ENCODE measurements at regions not wholly inside any gene's neighbourhood (a gene's known extent, or its start where the extent isn't known, plus 50 kb on each side); places are given as distances from the start of the nearest gene placed in this dataset.
A peak's percentile ranks its signal among the peaks of the same experiment; 100 is the strongest.

DNA sequence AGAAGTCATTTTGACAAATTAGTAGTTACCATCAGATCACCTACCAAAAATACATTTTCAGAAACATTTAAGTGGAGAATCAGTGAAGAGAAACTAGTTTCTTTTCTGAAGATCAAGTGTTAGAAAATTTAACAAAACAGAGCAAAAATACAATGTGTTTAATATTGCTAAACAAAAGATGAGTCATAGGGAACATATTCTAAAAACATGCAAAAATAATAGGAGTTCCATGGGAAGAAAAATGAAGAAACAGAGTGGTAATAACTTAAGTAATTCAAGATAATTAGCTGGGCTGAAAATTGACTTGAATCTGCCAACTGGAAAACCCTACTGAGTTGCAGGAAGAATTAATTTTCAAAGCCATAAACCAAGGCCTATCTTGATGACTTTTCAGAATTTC is 111.5 kb upstream of the KITLG start:
- Histone ChIP-seq H3K9me3 (ENCODE audit: control insufficient read depth in 2 of 3, insufficient read depth in 1 of 3, low read length in 3 of 3) (peaks cover 0 to 4% (median 0%) of the 10 kb centered on the region in 3 donors), H3K36me3 (ENCODE audit: control insufficient read depth in 2 of 3, insufficient read depth in 3 of 3, low read length in 3 of 3) (no peaks in the 10 kb centered on the region), H3K27me3 (ENCODE audit: control insufficient read depth, insufficient read depth, low read length) (no peaks in the 10 kb centered on the region), H3K27ac (ENCODE audit: low read depth in 2 of 2, low read length in 2 of 2) (no peak overlapping the region), H3K4me3 (ENCODE audit: low read length in 3 of 3) (no peak overlapping the region), H3K9ac (ENCODE audit: low read length in 3 of 3) (no peak overlapping the region), H3K4me1 (ENCODE audit: control insufficient read depth in 2 of 3, insufficient read depth in 2 of 3, low read depth in 1 of 3, low read length in 3 of 3) (no peaks in the 10 kb centered on the region)
- DNase-seq (no peak), FAIRE-seq (no peak)
- intact Hi-C loops (cut with DNase I) = no loop called here
- TF ChIP-seq, protein P1, sequence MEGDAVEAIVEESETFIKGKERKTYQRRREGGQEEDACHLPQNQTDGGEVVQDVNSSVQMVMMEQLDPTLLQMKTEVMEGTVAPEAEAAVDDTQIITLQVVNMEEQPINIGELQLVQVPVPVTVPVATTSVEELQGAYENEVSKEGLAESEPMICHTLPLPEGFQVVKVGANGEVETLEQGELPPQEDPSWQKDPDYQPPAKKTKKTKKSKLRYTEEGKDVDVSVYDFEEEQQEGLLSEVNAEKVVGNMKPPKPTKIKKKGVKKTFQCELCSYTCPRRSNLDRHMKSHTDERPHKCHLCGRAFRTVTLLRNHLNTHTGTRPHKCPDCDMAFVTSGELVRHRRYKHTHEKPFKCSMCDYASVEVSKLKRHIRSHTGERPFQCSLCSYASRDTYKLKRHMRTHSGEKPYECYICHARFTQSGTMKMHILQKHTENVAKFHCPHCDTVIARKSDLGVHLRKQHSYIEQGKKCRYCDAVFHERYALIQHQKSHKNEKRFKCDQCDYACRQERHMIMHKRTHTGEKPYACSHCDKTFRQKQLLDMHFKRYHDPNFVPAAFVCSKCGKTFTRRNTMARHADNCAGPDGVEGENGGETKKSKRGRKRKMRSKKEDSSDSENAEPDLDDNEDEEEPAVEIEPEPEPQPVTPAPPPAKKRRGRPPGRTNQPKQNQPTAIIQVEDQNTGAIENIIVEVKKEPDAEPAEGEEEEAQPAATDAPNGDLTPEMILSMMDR (IDR thresholded peaks at IDR 0.05; ENCODE audit: borderline replicate concordance, extremely low read depth, insufficient read depth) = no peak

DNA sequence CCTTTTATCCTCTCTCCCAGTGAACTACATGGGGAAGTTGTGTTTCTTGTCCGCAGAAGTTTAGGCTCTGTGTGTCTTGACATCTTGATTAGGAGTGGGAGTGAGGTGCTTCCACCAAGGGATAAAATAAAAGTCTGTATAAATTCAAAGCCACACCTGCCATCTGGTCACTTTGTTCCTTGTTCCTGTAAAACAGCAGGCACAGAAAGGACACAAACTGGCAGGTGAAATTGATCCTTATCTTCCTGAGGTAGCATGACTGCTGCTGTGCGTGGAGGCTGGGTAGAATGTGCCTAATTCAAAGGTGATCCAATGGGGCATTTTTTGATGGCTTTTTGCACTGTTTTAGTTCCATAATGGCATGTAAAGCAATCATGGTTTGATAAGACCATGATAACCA is 104.3 kb upstream of the KITLG start:
- H3K4me3 ChIP-seq (ENCODE audit: low read length in 3 of 3) = no peak overlapping the region
- no peaks in the 10 kb centered on the region for H3K4me1 ChIP-seq (ENCODE audit: control insufficient read depth in 2 of 3, insufficient read depth in 2 of 3, low read depth in 1 of 3, low read length in 3 of 3)
- no peaks in the 10 kb centered on the region for H3K27me3 ChIP-seq (ENCODE audit: control insufficient read depth, insufficient read depth, low read length)
- intact Hi-C loops (cut with DNase I) = no loop called here
- FAIRE-seq (no peak), DNase-seq (peak in 1 of 5 donors; percentile 5)
- H3K27ac ChIP-seq (ENCODE audit: low read depth in 2 of 2, low read length in 2 of 2) = no peak overlapping the region
- no peaks in the 10 kb centered on the region for H3K9me3 ChIP-seq (ENCODE audit: control insufficient read depth in 2 of 3, insufficient read depth in 1 of 3, low read length in 3 of 3)
- TF ChIP-seq, protein P1 (IDR thresholded peaks at IDR 0.05; ENCODE audit: borderline replicate concordance, extremely low read depth, insufficient read depth) = no peak
- no peak overlapping the region for H3K9ac ChIP-seq (ENCODE audit: low read length in 3 of 3)
- no peaks in the 10 kb centered on the region for H3K36me3 ChIP-seq (ENCODE audit: control insufficient read depth in 2 of 3, insufficient read depth in 3 of 3, low read length in 3 of 3)

DNA sequence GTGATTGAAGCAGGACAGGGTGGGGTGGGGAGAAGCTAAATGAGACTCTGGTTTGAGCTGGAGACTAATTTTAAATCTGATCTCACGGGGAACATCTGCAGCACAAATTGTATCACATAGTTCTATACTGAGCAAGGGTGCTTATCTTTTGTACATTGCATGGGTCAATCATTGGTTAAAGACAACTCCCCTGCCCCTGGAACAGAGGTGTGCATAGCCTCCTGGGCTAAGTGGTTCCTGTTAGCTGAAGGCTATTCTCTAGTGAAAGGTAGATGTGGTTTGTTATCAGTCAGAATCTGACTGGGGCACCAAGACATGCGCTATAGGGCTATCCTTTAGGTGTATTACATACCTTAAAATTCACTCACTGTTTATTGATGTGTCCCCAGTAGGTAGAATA is 103.9 kb upstream of the KITLG start:
- FAIRE-seq = no peak
- no peaks in the 10 kb centered on the region for H3K27me3 ChIP-seq (ENCODE audit: control insufficient read depth, insufficient read depth, low read length)

DNA sequence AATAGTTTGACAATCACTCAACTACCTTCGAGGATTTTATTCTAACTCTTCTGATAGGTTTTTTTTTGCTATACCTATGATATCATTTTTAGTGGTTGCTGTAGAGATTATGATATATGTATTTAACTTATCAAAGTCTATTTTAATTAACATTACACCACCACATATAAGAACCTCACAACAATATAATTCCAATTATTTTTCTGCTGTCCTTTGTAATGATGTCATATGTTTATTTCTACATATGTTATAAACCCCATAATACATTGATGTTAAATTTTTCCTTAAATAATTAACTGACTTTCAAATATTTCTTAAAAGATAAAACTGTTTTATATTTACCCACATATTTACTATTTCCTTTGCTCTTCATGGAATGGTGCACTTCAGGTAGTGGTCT is 103.4 kb upstream of the KITLG start:
- no peak overlapping the region for H3K4me3 ChIP-seq (ENCODE audit: low read length in 3 of 3)
- H3K4me1 ChIP-seq (ENCODE audit: control insufficient read depth in 2 of 3, insufficient read depth in 2 of 3, low read depth in 1 of 3, low read length in 3 of 3) = no peaks in the 10 kb centered on the region
- no peaks in the 10 kb centered on the region for H3K27me3 ChIP-seq (ENCODE audit: control insufficient read depth, insufficient read depth, low read length)
- TF ChIP-seq, protein P1 (IDR thresholded peaks at IDR 0.05; ENCODE audit: borderline replicate concordance, extremely low read depth, insufficient read depth) = no peak
- FAIRE-seq = no peak
- no peak for DNase-seq
- intact Hi-C loops (cut with DNase I) = no loop called here
- no peaks in the 10 kb centered on the region for H3K9me3 ChIP-seq (ENCODE audit: control insufficient read depth in 2 of 3, insufficient read depth in 1 of 3, low read length in 3 of 3)
- H3K9ac ChIP-seq (ENCODE audit: low read length in 3 of 3) = no peak overlapping the region
- H3K27ac ChIP-seq (ENCODE audit: low read depth in 2 of 2, low read length in 2 of 2) = no peak overlapping the region
- no peaks in the 10 kb centered on the region for H3K36me3 ChIP-seq (ENCODE audit: control insufficient read depth in 2 of 3, insufficient read depth in 3 of 3, low read length in 3 of 3)

More for the DNA sequence above, 103.9 kb upstream of the KITLG start:
- TF ChIP-seq, protein P1 (IDR thresholded peaks at IDR 0.05; ENCODE audit: borderline replicate concordance, extremely low read depth, insufficient read depth) = no peak
- Histone ChIP-seq H3K4me1 (ENCODE audit: control insufficient read depth in 2 of 3, insufficient read depth in 2 of 3, low read depth in 1 of 3, low read length in 3 of 3) (no peaks in the 10 kb centered on the region), H3K27ac (ENCODE audit: low read depth in 2 of 2, low read length in 2 of 2) (no peak overlapping the region), H3K9me3 (ENCODE audit: control insufficient read depth in 2 of 3, insufficient read depth in 1 of 3, low read length in 3 of 3) (no peaks in the 10 kb centered on the region), H3K9ac (ENCODE audit: low read length in 3 of 3) (no peak overlapping the region), H3K4me3 (ENCODE audit: low read length in 3 of 3) (no peak overlapping the region), H3K36me3 (ENCODE audit: control insufficient read depth in 2 of 3, insufficient read depth in 3 of 3, low read length in 3 of 3) (no peaks in the 10 kb centered on the region)
- intact Hi-C loops (cut with DNase I) = no loop called here
- no peak for DNase-seq

All from kidney (tissue), 13 donors.